Kidney capillary endothelial cell (primary cell): ENCODE measurements at regions not wholly inside any gene's neighbourhood (a gene's known extent, or its start where the extent isn't known, plus 50 kb on each side); places are given as distances from the start of the nearest gene placed in this dataset.
A peak's percentile ranks its signal among the peaks of the same experiment; 100 is the strongest.

Source experiments
- DNase-seq: peaks from one replicate; pipeline ENCODE4 v3.0.0-alpha.2; 2018; ENCODE audit warnings: low spot score

GRCh38 chr14:49464885-49465284 is 121.3 kb downstream of the RPS29 start:
- DNase-seq: no peak

- DNase-seq: no peak
These were observed 123.0 kb downstream of the RPS29 start for GRCh38 chr14:49463146-49463545.

- DNase-seq: peak; percentile 69
These were observed 124.4 kb downstream of the RPS29 start for GRCh38 chr14:49461529-49462401.

GRCh38 chr14:49460662-49461061 is 125.5 kb downstream of the RPS29 start:
- DNase-seq: no peak

GRCh38 chr14:49456589-49456988 is 129.6 kb downstream of the RPS29 start:
- no peak for DNase-seq

GRCh38 chr14:49451938-49452337 is 134.2 kb downstream of the RPS29 start:
- no peak for DNase-seq

- DNase-seq: no peak
These were observed 136.4 kb downstream of the RPS29 start for GRCh38 chr14:49449749-49450148.

GRCh38 chr14:49447540-49448107 is 138.6 kb downstream of the RPS29 start:
- no peak for DNase-seq

GRCh38 chr14:49446801-49447200 is 139.4 kb downstream of the RPS29 start:
- no peak for DNase-seq

- DNase-seq: no peak
These were observed 147.9 kb downstream of the RPS29 start for GRCh38 chr14:49438256-49438770.

- no peak for DNase-seq
These were observed 158.1 kb downstream of the RPS29 start for GRCh38 chr14:49428076-49428475.

- no peak for DNase-seq
These were observed 159.1 kb downstream of the RPS29 start for GRCh38 chr14:49427117-49427516.

GRCh38 chr14:49425921-49426320 is 160.3 kb downstream of the RPS29 start:
- DNase-seq: no peak

GRCh38 chr14:49424436-49425331 is 161.5 kb downstream of the RPS29 start:
- no peak for DNase-seq

GRCh38 chr14:49420201-49420600 is 166.0 kb downstream of the RPS29 start:
- no peak for DNase-seq

GRCh38 chr14:49418789-49419188 is 167.4 kb downstream of the RPS29 start:
- DNase-seq: no peak

GRCh38 chr14:49417790-49418189 is 168.4 kb downstream of the RPS29 start:
- DNase-seq: no peak

GRCh38 chr14:49408187-49408933 is 177.8 kb downstream of the RPS29 start:
- no peak for DNase-seq

GRCh38 chr14:49405291-49405690 is 180.9 kb downstream of the RPS29 start:
- DNase-seq: no peak

- no peak for DNase-seq
These were observed 184.8 kb downstream of the RPS29 start for GRCh38 chr14:49401373-49401772.

- DNase-seq: no peak
These were observed 189.4 kb downstream of the RPS29 start for GRCh38 chr14:49396801-49397200.

GRCh38 chr14:49381778-49382177 is 204.4 kb downstream of the RPS29 start:
- no peak for DNase-seq
